OCI-M2 (cell line): ENCODE measurements at regions not wholly inside any gene's neighbourhood (a gene's known extent, or its start where the extent isn't known, plus 50 kb on each side); places are given as distances from the start of the nearest gene placed in this dataset.
"Not testable (repeated sequence)": the region's sequence is repeated elsewhere in the genome, so short reads cannot be mapped to it uniquely, and the experiment has no call there.

Source experiments
- DNase-seq: peaks from one replicate; lab custom pipeline; 2025; ENCODE audit not compliant: unreplicated experiment; lab: John Stamatoyannopoulos, UW

GRCh38 chr6:9139746-9140145 is 704.4 kb upstream of the SLC35B3 start:
- DNase-seq, result no peak

- DNase-seq, result no peak
Observed at GRCh38 chr6:9138936-9139335, 703.6 kb upstream of the SLC35B3 start.

DNA sequence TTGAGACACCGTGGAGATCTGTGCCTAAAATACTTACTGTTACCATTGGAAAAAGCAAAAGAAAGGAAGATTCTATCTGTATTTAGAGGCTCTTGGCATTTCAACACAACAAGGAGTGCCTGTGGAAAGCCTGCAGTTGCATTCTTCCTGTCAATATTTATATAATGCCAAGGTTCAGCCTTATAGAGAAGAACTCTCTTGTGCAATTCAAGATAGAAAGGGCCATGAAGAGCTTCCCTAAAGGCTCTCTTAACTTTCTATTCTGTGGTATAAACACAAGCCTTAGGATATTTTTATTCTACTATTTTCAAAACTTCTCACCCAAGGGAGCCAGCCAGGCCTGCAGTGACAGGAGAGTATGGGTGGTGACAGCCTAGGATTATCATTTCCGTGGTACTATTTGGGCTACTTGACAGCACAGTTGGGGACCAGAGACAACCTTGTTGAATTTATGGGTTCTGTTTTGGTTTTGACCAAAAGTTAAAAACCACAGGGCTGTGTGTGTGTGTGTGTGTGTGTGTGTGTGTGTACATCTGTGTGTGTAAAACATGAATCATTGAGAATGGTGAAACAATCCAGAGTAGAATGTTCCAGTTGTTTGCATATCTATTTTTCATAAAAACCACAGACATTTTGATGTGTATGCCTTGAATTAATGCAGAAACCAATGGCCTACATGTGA is 700.9 kb upstream of the SLC35B3 start:
- DNase-seq, result no peak

- no peak for DNase-seq
Observed at GRCh38 chr6:9131616-9132015, 696.3 kb upstream of the SLC35B3 start.

- no peak for DNase-seq
Observed at GRCh38 chr6:9131201-9131600, 695.9 kb upstream of the SLC35B3 start.

DNA sequence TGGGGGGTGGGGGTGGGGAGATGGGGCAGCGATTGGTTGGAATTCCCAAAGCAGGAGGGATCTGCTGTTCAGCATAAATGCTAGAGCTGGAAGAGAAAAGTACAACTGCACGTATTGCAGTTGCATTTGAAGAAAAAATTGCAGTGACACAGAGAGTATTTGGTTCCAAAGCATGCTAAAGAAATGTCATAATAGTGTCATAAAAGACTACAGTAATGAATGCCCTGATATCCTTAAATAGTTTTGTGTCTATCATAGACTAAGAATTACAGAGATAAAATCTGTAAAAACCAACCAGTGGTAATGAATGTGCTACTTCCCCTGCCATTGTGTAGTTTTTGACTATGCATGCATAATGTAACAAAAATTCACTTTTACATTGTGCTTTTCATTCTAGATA is 693.6 kb upstream of the SLC35B3 start:
- DNase-seq, result no peak

DNA sequence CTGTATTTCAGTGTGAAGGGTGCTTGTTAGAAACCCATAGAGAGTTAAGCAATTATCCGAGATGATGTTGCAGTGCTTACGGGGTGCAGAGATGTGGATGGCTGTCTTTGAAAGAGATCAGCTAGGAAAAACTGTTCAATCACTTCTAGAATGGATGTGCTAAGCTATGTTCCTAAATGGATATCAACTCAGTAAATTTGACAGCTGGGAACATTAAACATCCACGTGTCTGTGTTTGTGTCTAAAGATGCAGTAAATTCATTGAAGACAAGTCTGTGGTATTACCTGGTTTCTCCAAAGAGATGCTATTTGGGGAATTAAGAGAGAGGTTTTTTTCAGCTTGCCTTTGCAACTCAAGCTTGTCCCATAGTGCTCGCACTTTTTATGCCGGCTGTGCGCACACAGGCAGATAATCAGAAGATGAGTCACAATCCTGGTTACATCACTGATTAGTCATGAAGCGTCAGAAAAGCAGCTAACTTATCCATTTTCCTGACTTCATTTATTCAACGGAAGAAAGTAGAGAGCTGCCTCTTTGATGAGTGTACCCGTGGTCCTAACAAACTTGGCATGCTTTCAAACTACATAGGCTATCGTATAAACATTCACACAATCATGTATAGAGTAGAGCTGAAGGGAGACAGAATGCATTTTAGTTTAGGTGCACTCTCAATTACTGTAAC is 691.7 kb upstream of the SLC35B3 start:
- no peak for DNase-seq

GRCh38 chr6:9126034-9126433 is 690.7 kb upstream of the SLC35B3 start:
- DNase-seq, result not testable (repeated sequence)

GRCh38 chr6:9121549-9121948 is 686.2 kb upstream of the SLC35B3 start:
- DNase-seq, result no peak

GRCh38 chr6:9116026-9116425 is 680.7 kb upstream of the SLC35B3 start:
- no peak for DNase-seq

GRCh38 chr6:9112544-9112943 is 677.2 kb upstream of the SLC35B3 start:
- no peak for DNase-seq

- DNase-seq, result no peak
Observed at GRCh38 chr6:9103876-9104521, 668.7 kb upstream of the SLC35B3 start.

GRCh38 chr6:9101920-9102319 is 666.6 kb upstream of the SLC35B3 start:
- DNase-seq, result no peak

GRCh38 chr6:9100869-9101580 is 665.7 kb upstream of the SLC35B3 start:
- DNase-seq, result no peak

DNA sequence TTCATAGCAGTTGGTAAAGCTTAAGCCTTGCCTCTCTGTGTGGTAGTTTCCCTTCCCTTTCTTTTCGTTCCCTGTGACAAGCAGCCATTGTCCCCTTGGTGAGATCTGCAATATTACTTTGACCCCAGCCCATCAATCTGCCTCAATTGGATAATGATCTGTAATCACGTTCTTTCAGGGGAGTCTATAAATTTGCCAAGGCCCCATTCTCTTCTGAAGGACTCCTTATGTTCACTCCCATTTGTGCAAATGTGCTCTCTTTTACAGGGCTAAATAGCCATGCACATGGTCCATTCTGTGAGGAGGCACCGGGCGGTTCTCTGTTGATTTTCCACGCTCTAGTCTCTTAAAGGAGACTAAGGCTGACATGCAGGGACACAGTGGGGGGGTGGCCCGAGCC is 660.4 kb upstream of the SLC35B3 start:
- DNase-seq, result no peak

- no peak for DNase-seq
Observed at GRCh38 chr6:9095137-9095536, 659.8 kb upstream of the SLC35B3 start.

DNA sequence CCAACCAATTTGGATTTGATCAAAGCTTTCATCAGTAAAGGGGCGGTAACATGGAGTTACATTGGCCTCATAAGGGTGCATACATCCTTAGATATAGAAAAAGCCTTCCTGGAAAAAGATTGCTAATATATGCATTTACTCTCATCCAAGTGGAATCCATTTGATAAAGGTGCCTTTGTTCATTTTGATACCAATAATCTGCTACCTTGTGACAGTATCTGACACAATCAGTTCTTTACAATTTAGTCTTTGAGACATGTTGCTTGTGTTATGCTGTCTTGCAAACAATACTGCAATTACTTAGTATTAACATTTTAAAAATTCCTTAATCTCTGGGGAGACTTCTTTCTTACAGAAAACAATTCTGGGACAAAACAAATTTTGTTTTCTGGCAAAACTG is 654.4 kb upstream of the SLC35B3 start:
- no peak for DNase-seq

DNA sequence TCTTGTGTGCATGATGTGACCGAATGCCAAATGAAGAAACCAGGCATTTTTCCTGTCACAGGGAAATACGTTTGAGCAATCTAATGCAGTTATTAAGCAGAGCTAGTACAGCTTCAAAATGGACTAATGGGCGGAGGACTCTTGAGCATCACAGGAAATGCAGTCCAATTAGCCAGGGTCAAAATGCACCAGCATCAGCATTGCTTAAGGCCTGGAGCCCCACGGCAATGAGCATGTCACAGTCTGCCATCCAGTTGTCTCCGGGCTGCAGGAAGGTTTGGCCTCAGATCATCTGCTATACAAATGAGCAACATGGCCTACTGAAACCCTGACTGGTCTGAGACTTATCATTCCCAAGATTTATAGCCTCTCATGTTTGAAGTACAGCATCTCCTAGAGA is 652.1 kb upstream of the SLC35B3 start:
- no peak for DNase-seq

DNA sequence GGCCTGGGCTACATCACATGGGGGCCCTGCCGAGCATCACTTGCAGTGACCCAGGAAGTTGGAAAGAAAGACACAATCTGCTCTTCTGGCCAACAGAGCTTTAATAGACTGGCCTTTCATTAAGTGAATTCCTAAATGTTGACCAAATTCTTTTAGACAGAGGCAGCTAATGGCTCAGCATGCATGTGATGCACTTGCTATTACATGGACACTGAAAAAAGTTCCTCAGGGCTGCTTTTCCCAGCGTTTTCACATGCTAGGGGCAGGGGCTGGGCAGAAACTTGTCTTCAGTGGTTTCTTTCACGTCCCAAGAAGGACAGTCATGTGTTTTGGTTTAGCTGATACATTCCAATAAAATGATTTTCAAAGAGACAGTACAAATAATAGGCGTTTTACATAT is 651.0 kb upstream of the SLC35B3 start:
- no peak for DNase-seq

DNA sequence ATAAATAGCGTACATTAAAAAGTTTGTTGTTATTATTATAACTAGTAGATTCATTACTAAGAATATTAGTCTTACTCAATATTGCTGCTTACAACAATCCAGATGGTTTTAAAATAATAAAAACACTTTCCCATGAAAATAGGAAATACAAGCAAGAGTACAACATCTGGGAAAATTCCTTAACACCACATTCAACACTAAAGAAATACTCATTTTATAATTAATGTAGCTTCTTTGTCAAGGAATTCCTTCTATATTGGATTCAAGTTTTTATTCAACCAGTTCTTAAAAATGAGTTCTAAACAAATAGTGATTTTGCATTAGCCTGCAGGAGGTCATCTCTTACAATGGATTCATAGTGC is 650.3 kb upstream of the SLC35B3 start:
- no peak for DNase-seq

GRCh38 chr6:9085054-9085708 is 649.8 kb upstream of the SLC35B3 start:
- no peak for DNase-seq
